GM23338 (cell line): ENCODE measurements at regions not wholly inside any gene's neighbourhood (a gene's known extent, or its start where the extent isn't known, plus 50 kb on each side); places are given as distances from the start of the nearest gene placed in this dataset.

Source experiments
- ATAC-seq: fragments of 200-7000 bp; cut with Tn5 transposase; 3 replicates; pipeline ENCODE4 v1.9.1; 2020
- DNase-seq: peaks from one replicate; pipeline ENCODE4 v3.0.0-alpha.2; 2015; ENCODE audit warnings: low spot score
- H2AFZ ChIP-seq: fragments of 200-600 bp; sonication (generic); 2 replicates; pipeline ENCODE4 v1.8.0; 2016; ENCODE audit warnings: antibody characterized with exemption, mild to moderate bottlenecking, moderate library complexity
- H3F3A ChIP-seq: fragments of 200-600 bp; sonication (generic); replicated peaks from 2 replicates; pipeline ENCODE4 v1.8.0; 2017; ENCODE audit warnings: antibody characterized with exemption, mixed run types, low read depth
- H3K27ac ChIP-seq: fragments of 200-600 bp; sonication (generic); 2 replicates; pipeline ENCODE4 v1.6.1; 2016; ENCODE audit warnings: low read depth
- H3K27me3 ChIP-seq: fragments of 200-600 bp; sonication (generic); 2 replicates; pipeline ENCODE4 v1.8.0; 2016; ENCODE audit warnings: mild to moderate bottlenecking, mixed run types, moderate library complexity; ENCODE audit not compliant: insufficient read depth
- H3K36me3 ChIP-seq: fragments of 200-600 bp; sonication (generic); 2 replicates; pipeline ENCODE4 v1.8.0; 2016; ENCODE audit warnings: mild to moderate bottlenecking; ENCODE audit not compliant: insufficient read depth
- H3K4me1 ChIP-seq: fragments of 200-600 bp; sonication (generic); 2 replicates; pipeline ENCODE4 v1.8.0; 2016; ENCODE audit warnings: mild to moderate bottlenecking, moderate library complexity; ENCODE audit not compliant: insufficient read depth
- H3K4me2 ChIP-seq: fragments of 200-600 bp; sonication (generic); 2 replicates; pipeline ENCODE4 v1.7.1; 2017; ENCODE audit warnings: mixed run types
- H3K4me3 ChIP-seq: fragments of 200-600 bp; sonication (generic); 2 replicates; pipeline ENCODE4 v1.6.1; 2016; ENCODE audit warnings: mixed run types
- H3K79me2 ChIP-seq: fragments of 200-600 bp; sonication (generic); replicated peaks from 2 replicates; pipeline ENCODE4 v1.8.0; 2017; ENCODE audit warnings: mild to moderate bottlenecking; ENCODE audit not compliant: insufficient read depth
- H3K9me2 ChIP-seq: fragments of 200-600 bp; sonication (generic); 2 replicates; pipeline ENCODE4 v1.8.0; 2017; ENCODE audit not compliant: insufficient read depth
- H4K20me1 ChIP-seq: fragments of 200-600 bp; sonication (generic); replicated peaks from 2 replicates; pipeline ENCODE4 v1.8.0; 2017; ENCODE audit warnings: mild to moderate bottlenecking; ENCODE audit not compliant: insufficient read depth
- H3K27ac Mint-ChIP-seq: 2 replicates; pipeline ENCODE4 v1.8.0; 2020; ENCODE audit warnings: inconsistent platforms, mild to moderate bottlenecking, moderate library complexity, mixed read lengths
- H3K27me3 Mint-ChIP-seq: 3 replicates; pipeline ENCODE4 v1.8.0; 2022; ENCODE audit warnings: low read depth, mild to moderate bottlenecking, moderate library complexity, mixed read lengths, inconsistent platforms; ENCODE audit not compliant: insufficient read depth, poor library complexity
- H3K36me3 Mint-ChIP-seq: 3 replicates; pipeline ENCODE4 v1.8.0; 2021; ENCODE audit warnings: low read depth, mild to moderate bottlenecking, inconsistent platforms, moderate library complexity, mixed read lengths
- H3K4me1 Mint-ChIP-seq: 3 replicates; pipeline ENCODE4 v1.8.0; 2020; ENCODE audit warnings: mild to moderate bottlenecking, inconsistent platforms, mixed read lengths
- H3K4me3 Mint-ChIP-seq: 3 replicates; pipeline ENCODE4 v1.8.0; 2021; ENCODE audit warnings: moderate library complexity, mild to moderate bottlenecking, inconsistent platforms, mixed read lengths
- H3K9me3 Mint-ChIP-seq: 3 replicates; pipeline ENCODE4 v1.8.0; 2020; ENCODE audit warnings: moderate library complexity, mild to moderate bottlenecking, inconsistent platforms, mixed read lengths
- CREB1 ChIP-seq: fragments of 250-450 bp; sonication (Bioruptor Pico); IDR thresholded peaks from 2 replicates; pipeline ENCODE4 v1.5.0; 2020; ENCODE audit warnings: low read depth, mild to moderate bottlenecking, moderate library complexity
- CTCF ChIP-seq, 2 experiments: fragments of 200-600 bp in 1 of 2; sonication (generic) in 1 of 2; conservative IDR thresholded peaks; 2 replicates each; pipeline versions ENCODE4 v1.5.1 to v1.6.1; 2016 to 2017; ENCODE audit warnings: antibody characterized with exemption in 2 of 2, low read depth in 2 of 2, mild to moderate bottlenecking in 2 of 2, moderate library complexity in 1 of 2
- ETS1 ChIP-seq: IDR thresholded peaks from 2 replicates; pipeline ENCODE4 v1.6.1; 2016; ENCODE audit warnings: antibody characterized with exemption
- EZH2 ChIP-seq: fragments of 200-600 bp; sonication (generic); IDR thresholded peaks from one replicate; pipeline ENCODE4 v1.8.0; 2017; ENCODE audit warnings: antibody characterized with exemption, mild to moderate bottlenecking, low read depth; ENCODE audit not compliant: unreplicated experiment
- EZH2phosphoT487 ChIP-seq: fragments of 200-600 bp; sonication (generic); IDR thresholded peaks from one replicate; pipeline ENCODE4 v1.8.1; 2018; ENCODE audit warnings: antibody characterized with exemption; ENCODE audit not compliant: unreplicated experiment
- JUNB ChIP-seq: IDR thresholded peaks from one replicate; pipeline ENCODE4 v1.6.1; 2016; ENCODE audit warnings: antibody characterized with exemption; ENCODE audit not compliant: unreplicated experiment
- NANOG ChIP-seq: IDR thresholded peaks from 2 replicates; pipeline ENCODE4 v1.6.1; 2016; ENCODE audit warnings: antibody characterized with exemption, borderline replicate concordance
- POLR2AphosphoS5 ChIP-seq: IDR thresholded peaks from 2 replicates; pipeline ENCODE4 v1.6.1; 2016; ENCODE audit warnings: antibody characterized with exemption, low read depth
- REST ChIP-seq: IDR thresholded peaks from one replicate; pipeline ENCODE4 v1.6.1; 2018; ENCODE audit warnings: antibody characterized with exemption; ENCODE audit not compliant: unreplicated experiment
- STAT1 ChIP-seq: IDR thresholded peaks from one replicate; pipeline ENCODE4 v1.6.1; 2016; ENCODE audit warnings: antibody characterized with exemption; ENCODE audit not compliant: unreplicated experiment
- ZNF331 ChIP-seq: fragments of 250-450 bp; sonication (Bioruptor Pico); IDR thresholded peaks from 2 replicates; pipeline ENCODE4 v1.5.0; 2020; ENCODE audit warnings: low read depth, mild to moderate bottlenecking, moderate library complexity
- ZNF462 ChIP-seq: fragments of 250-450 bp; sonication (Bioruptor Pico); IDR thresholded peaks from 2 replicates; pipeline ENCODE4 v1.5.0; 2020; ENCODE audit warnings: mild to moderate bottlenecking, moderate library complexity

DNA sequence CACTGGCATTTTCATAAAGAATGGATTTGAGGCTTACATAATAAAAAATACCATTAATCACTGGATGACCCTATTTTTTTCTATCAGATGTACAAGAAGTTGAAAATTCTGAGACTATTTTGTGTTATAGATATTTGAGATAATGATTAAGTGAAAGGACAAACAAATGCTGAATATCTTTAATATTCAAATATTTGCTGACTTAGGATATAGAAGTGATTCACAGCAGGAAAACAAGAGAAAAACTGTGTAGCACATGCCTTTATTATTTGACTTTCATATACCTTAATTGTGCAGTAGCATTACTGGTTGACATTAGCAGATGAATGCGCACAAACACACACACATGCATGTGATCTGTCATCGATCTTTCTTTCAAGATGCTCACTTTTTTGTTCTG is 766.5 kb downstream of the SATB2 start:
- no peaks in the 10 kb centered on the region for H3K4me1 ChIP-seq
- H3K4me1 Mint-ChIP-seq, result no peaks in the 10 kb centered on the region

More for the DNA sequence above, 766.5 kb downstream of the SATB2 start:
- H3K36me3 ChIP-seq, result no peaks in the 10 kb centered on the region
- H3K27ac ChIP-seq, result no peak overlapping the region
- H3K27me3 ChIP-seq, result no peaks in the 10 kb centered on the region
- TF ChIP-seq CREB1 (CRISPR knock-in tag), result no peak
- no peak for TF ChIP-seq JUNB
- no peak for TF ChIP-seq ETS1
- no peak for TF ChIP-seq REST
- no peak for TF ChIP-seq ZNF331 (CRISPR knock-in tag)
- TF ChIP-seq POLR2AphosphoS5, result no peak
- TF ChIP-seq CTCF (conservative IDR thresholded peaks at IDR 0.05; ENCODE audit: low read depth in 2 of 2), result no peak
- no peak for TF ChIP-seq ZNF462 (CRISPR knock-in tag)
- TF ChIP-seq EZH2phosphoT487, result no peak
- TF ChIP-seq NANOG, result no peak
- no peak for TF ChIP-seq EZH2
- TF ChIP-seq STAT1, result no peak
- no peaks in the 10 kb centered on the region for H4K20me1 ChIP-seq
- DNase-seq (no peak), ATAC-seq (no peak)
- no peak overlapping the region for H2AFZ ChIP-seq
- no peaks in the 10 kb centered on the region; the same call in 1 of the 2 replicates for H3K9me2 ChIP-seq
- H3K36me3 Mint-ChIP-seq, result no peaks in the 10 kb centered on the region
- H3F3A ChIP-seq, result no peaks in the 10 kb centered on the region
- no peaks in the 10 kb centered on the region for H3K79me2 ChIP-seq
- H3K27me3 Mint-ChIP-seq, result no peaks in the 10 kb centered on the region
- H3K9me3 Mint-ChIP-seq, result no peaks in the 10 kb centered on the region
- H3K4me3 Mint-ChIP-seq, result no peak overlapping the region
- no peak overlapping the region for H3K4me3 ChIP-seq
- H3K27ac Mint-ChIP-seq, result no peak overlapping the region
- no peak overlapping the region for H3K4me2 ChIP-seq
